GM19193 (cell line): ENCODE measurements at regions not wholly inside any gene's neighbourhood (a gene's known extent, or its start where the extent isn't known, plus 50 kb on each side); places are given as distances from the start of the nearest gene placed in this dataset.

ENCODE experiments used
- POLR2A ChIP-seq: IDR thresholded peaks from 4 replicates; pipeline ENCODE4 v1.6.1; 2011; ENCODE audit not compliant: insufficient read depth, insufficient read length; ENCODE audit errors: extremely low read depth

GRCh38 chr3:16114930-16115329 lies 59.5 kb upstream of the GALNT15 start:
- no peak for TF ChIP-seq POLR2A

- TF ChIP-seq POLR2A, result no peak
These were observed 56.1 kb upstream of the GALNT15 start for GRCh38 chr3:16118396-16118795.

- no peak for TF ChIP-seq POLR2A
These were observed 54.6 kb upstream of the GALNT15 start for GRCh38 chr3:16119887-16120286.

- TF ChIP-seq POLR2A, result no peak
These were observed 53.1 kb upstream of the GALNT15 start for GRCh38 chr3:16121391-16121790.

GRCh38 chr3:16122155-16122554 lies 52.3 kb upstream of the GALNT15 start:
- no peak for TF ChIP-seq POLR2A

- TF ChIP-seq POLR2A, result no peak
These were observed 51.8 kb upstream of the GALNT15 start for GRCh38 chr3:16122661-16123060.

GRCh38 chr3:16124636-16125035 lies 49.8 kb upstream of the GALNT15 start:
- TF ChIP-seq POLR2A, result no peak
